M059J (cell line): ENCODE measurements at regions not wholly inside any gene's neighbourhood (a gene's known extent, or its start where the extent isn't known, plus 50 kb on each side); places are given as distances from the start of the nearest gene placed in this dataset.
A peak's percentile ranks its signal among the peaks of the same experiment; 100 is the strongest.
"Not testable (repeated sequence)": the region's sequence is repeated elsewhere in the genome, so short reads cannot be mapped to it uniquely, and the experiment has no call there.

Experiments used
- DNase-seq: peaks from one replicate; pipeline ENCODE4 v3.0.0-alpha.2; 2012; ENCODE audit warnings: low read depth

GRCh38 chr5:161036296-161036695 is 184.3 kb upstream of the ATP10B start:
- no peak for DNase-seq

GRCh38 chr5:161034451-161034850 is 182.4 kb upstream of the ATP10B start:
- peak; percentile 1 for DNase-seq

GRCh38 chr5:161030229-161030628 is 178.2 kb upstream of the ATP10B start:
- DNase-seq: no peak

GRCh38 chr5:161027763-161028162 is 175.8 kb upstream of the ATP10B start:
- DNase-seq: no peak

- DNase-seq: no peak
These were observed 171.5 kb upstream of the ATP10B start for GRCh38 chr5:161023551-161023950.

GRCh38 chr5:161022151-161022550 is 170.1 kb upstream of the ATP10B start:
- DNase-seq: no peak

GRCh38 chr5:161009817-161010216 is 157.8 kb upstream of the ATP10B start:
- DNase-seq: no peak

GRCh38 chr5:161009194-161009593 is 157.2 kb upstream of the ATP10B start:
- DNase-seq: no peak

- no peak for DNase-seq
These were observed 155.9 kb upstream of the ATP10B start for GRCh38 chr5:161007879-161008278.

- DNase-seq: no peak
These were observed 150.6 kb upstream of the ATP10B start for GRCh38 chr5:161002571-161003074.

GRCh38 chr5:161001604-161002003 is 149.6 kb upstream of the ATP10B start:
- no peak for DNase-seq

- not testable (repeated sequence) for DNase-seq
These were observed 149.1 kb upstream of the ATP10B start for GRCh38 chr5:161001142-161001541.

GRCh38 chr5:160991205-160991604 is 139.2 kb upstream of the ATP10B start:
- DNase-seq: no peak

- no peak for DNase-seq
These were observed 127.4 kb upstream of the ATP10B start for GRCh38 chr5:160979385-160979784.

- DNase-seq: no peak
These were observed 126.9 kb upstream of the ATP10B start for GRCh38 chr5:160978944-160979343.

- no peak for DNase-seq
These were observed 124.2 kb upstream of the ATP10B start for GRCh38 chr5:160976181-160976580.

- DNase-seq: no peak
These were observed 118.7 kb upstream of the ATP10B start for GRCh38 chr5:160970605-160971191.

- no peak for DNase-seq
These were observed 117.6 kb upstream of the ATP10B start for GRCh38 chr5:160969645-160970044.

GRCh38 chr5:160968480-160968879 is 116.5 kb upstream of the ATP10B start:
- no peak for DNase-seq

GRCh38 chr5:160966921-160967320 is 114.9 kb upstream of the ATP10B start:
- DNase-seq: no peak

GRCh38 chr5:160961761-160962160 is 109.8 kb upstream of the ATP10B start:
- DNase-seq: no peak

- no peak for DNase-seq
These were observed 109.0 kb upstream of the ATP10B start for GRCh38 chr5:160961038-160961437.

- DNase-seq: no peak
These were observed 108.6 kb upstream of the ATP10B start for GRCh38 chr5:160960592-160960991.

GRCh38 chr5:160959804-160960203 is 107.8 kb upstream of the ATP10B start:
- peak; percentile 51 for DNase-seq
